ENCODE measurements at regions not wholly inside any gene's neighbourhood (a gene's known extent, or its start where the extent isn't known, plus 50 kb on each side); places are given as distances from the start of the nearest gene placed in this dataset.
"Not testable (repeated sequence)": the region's sequence is repeated elsewhere in the genome, so short reads cannot be mapped to it uniquely, and the experiment has no call there.

DNA sequence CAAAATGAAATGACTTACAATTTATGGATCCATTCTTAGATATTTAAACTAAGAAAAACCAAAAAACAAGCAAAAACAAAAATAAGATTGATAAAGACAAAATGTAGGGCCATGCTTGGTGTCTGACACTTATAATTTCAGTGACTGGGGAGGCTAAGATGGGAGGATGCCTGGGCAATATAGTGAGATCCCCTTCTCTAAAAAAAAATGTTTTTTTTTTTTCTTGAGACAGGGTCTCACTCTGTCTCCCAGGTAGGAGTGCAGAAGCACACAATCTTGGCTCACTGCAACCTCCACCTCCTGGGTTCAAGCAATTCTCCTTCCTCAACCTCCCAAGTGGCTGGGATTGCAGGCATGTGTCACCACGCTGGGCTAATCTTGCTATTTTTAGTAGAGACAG, 92.4 kb downstream of the HFE start:
- Histone ChIP-seq H3K27ac (ENCODE audit: low read depth, low read length) (no peak overlapping the region), H3K9ac (ENCODE audit: low read depth, low read length) (no peak overlapping the region), H3K27me3 (ENCODE audit: insufficient read depth, low read length) (no peaks in the 10 kb centered on the region), H3K4me3 (ENCODE audit: low read length) (no peak overlapping the region), H3K4me1 (ENCODE audit: insufficient read depth, low read length) (peaks cover 14% of the 10 kb centered on the region), H3K9me3 (ENCODE audit: insufficient read depth, low read depth, low read length) (no peaks in the 10 kb centered on the region), H3K36me3 (ENCODE audit: insufficient read depth, low read length) (no peaks in the 10 kb centered on the region)
- 95% methylated on average over 1 of the region's 1 CpG for WGBS

GRCh38 chr6:26180346-26180745, 93.1 kb downstream of the HFE start:
- H3K27ac ChIP-seq (ENCODE audit: low read depth, low read length), result no peak overlapping the region
- H3K9me3 ChIP-seq (ENCODE audit: insufficient read depth, low read depth, low read length), result no peaks in the 10 kb centered on the region
- H3K27me3 ChIP-seq (ENCODE audit: insufficient read depth, low read length), result no peaks in the 10 kb centered on the region
- H3K9ac ChIP-seq (ENCODE audit: low read depth, low read length), result no peak overlapping the region
- H3K4me3 ChIP-seq (ENCODE audit: low read length), result no peak overlapping the region
- peaks cover 21% of the 10 kb centered on the region for H3K4me1 ChIP-seq (ENCODE audit: insufficient read depth, low read length)
- 100% methylated on average over 6 of the region's 7 CpGs for WGBS
- no peaks in the 10 kb centered on the region for H3K36me3 ChIP-seq (ENCODE audit: insufficient read depth, low read length)

DNA sequence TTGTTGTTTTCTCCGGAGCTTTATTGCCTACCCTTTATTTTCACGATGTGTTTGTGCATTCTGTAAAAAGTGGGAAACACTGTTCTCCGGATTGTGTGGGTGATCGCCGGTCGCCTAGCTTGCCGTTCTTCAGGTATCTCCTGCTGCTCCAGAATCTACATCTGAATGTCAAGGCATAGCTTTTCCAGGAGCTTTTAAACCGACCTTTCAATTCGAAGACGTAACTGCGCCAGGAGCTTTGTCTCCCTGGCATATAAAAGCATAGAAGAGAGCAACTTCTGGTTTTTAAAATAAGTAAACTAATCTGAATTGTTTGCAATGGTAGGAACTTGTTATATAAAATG, 96.0 kb downstream of the HFE start:
- WGBS, result 3% methylated on average over 11 of the region's 11 CpGs
- Histone ChIP-seq H3K27me3 (ENCODE audit: insufficient read depth, low read length) (no peaks in the 10 kb centered on the region), H3K9me3 (ENCODE audit: insufficient read depth, low read depth, low read length) (no peaks in the 10 kb centered on the region), H3K36me3 (ENCODE audit: insufficient read depth, low read length) (no peaks in the 10 kb centered on the region), H3K9ac (ENCODE audit: low read depth, low read length) (peak overlapping the region; percentile 98), H3K27ac (ENCODE audit: low read depth, low read length) (peak overlapping the region; percentile 99), H3K4me3 (ENCODE audit: low read length) (peak overlapping the region; percentile 70), H3K4me1 (ENCODE audit: insufficient read depth, low read length) (peaks cover 34% of the 10 kb centered on the region)

DNA sequence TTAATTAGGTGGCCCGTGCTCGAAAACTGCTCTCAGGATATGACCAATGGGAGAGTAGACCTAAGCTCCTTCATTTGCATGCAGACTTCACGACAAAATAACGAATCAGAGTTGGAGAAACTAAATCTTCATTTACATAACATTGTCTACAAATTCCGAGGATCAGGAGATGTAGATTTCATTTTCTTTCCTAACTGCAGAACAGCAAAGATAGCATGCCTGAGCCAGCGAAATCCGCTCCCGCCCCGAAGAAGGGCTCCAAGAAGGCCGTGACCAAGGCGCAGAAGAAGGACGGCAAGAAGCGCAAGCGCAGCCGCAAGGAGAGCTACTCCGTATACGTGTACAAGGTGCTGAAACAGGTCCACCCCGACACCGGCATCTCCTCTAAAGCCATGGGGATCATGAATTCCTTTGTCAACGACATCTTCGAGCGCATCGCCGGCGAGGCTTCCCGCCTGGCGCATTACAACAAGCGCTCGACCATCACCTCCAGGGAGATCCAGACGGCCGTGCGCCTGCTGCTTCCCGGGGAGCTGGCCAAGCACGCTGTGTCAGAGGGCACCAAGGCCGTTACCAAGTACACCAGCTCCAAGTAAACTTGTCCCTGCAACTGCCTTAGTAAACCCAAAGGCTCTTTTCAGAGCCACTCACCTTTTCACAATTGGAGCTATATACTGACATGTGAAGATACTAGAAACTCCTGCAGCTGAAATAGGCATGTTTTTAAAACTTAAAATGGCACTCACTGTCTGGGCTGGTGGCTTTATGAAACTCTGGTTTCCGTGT, 96.5 kb downstream of the HFE start:
- Histone ChIP-seq H3K27ac (ENCODE audit: low read depth, low read length) (peak overlapping the region; percentile 99), H3K4me3 (ENCODE audit: low read length) (peak overlapping the region; percentile 70), H3K27me3 (ENCODE audit: insufficient read depth, low read length) (no peaks in the 10 kb centered on the region), H3K36me3 (ENCODE audit: insufficient read depth, low read length) (no peaks in the 10 kb centered on the region), H3K9ac (ENCODE audit: low read depth, low read length) (peak overlapping the region; percentile 98), H3K9me3 (ENCODE audit: insufficient read depth, low read depth, low read length) (no peaks in the 10 kb centered on the region), H3K4me1 (ENCODE audit: insufficient read depth, low read length) (peaks cover 34% of the 10 kb centered on the region)
- under 1% methylated on average over 36 of the region's 36 CpGs for WGBS

- Histone ChIP-seq H3K4me3 (ENCODE audit: low read length) (peak overlapping the region; percentile 70), H3K36me3 (ENCODE audit: insufficient read depth, low read length) (no peaks in the 10 kb centered on the region)
Observed at GRCh38 chr6:26184367-26184891, 97.2 kb downstream of the HFE start.

DNA sequence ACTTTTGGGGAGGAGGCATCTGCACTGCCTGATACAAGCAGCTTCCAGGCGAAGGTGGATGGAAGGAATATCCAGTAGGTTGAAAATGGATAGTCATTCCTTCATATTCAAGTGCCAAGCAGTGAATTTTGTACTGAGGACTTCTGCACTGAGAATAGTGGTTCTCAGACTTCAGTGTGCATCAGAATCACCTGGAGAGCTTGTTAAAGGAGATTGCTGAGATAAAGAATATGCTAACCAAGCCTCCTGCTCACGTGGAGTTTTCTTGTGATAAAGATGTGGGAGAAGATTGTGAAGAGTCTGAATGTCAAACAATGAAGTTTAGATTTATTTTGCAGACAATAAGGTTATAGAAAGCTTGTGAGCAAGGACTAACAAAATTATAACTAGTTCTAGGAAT, 97.8 kb downstream of the HFE start:
- 56% methylated on average over 2 of the region's 2 CpGs for WGBS
- Histone ChIP-seq H3K4me3 (ENCODE audit: low read length) (peak overlapping the region; percentile 70), H3K9ac (ENCODE audit: low read depth, low read length) (peak overlapping the region; percentile 98)

More at GRCh38 chr6:26184367-26184891, 97.2 kb downstream of the HFE start:
- peak overlapping the region; percentile 98 for H3K9ac ChIP-seq (ENCODE audit: low read depth, low read length)
- no peaks in the 10 kb centered on the region for H3K27me3 ChIP-seq (ENCODE audit: insufficient read depth, low read length)
- H3K4me1 ChIP-seq (ENCODE audit: insufficient read depth, low read length), result peaks cover 34% of the 10 kb centered on the region
- WGBS, result 34% methylated on average over 10 of the region's 10 CpGs
- H3K27ac ChIP-seq (ENCODE audit: low read depth, low read length), result peak overlapping the region; percentile 99
- H3K9me3 ChIP-seq (ENCODE audit: insufficient read depth, low read depth, low read length), result no peaks in the 10 kb centered on the region

GRCh38 chr6:26185802-26186201, 98.6 kb downstream of the HFE start:
- Histone ChIP-seq H3K9me3 (ENCODE audit: insufficient read depth, low read depth, low read length) (no peaks in the 10 kb centered on the region), H3K4me3 (ENCODE audit: low read length) (no peak overlapping the region), H3K27me3 (ENCODE audit: insufficient read depth, low read length) (no peaks in the 10 kb centered on the region), H3K9ac (ENCODE audit: low read depth, low read length) (peak overlapping the region; percentile 98; the same call in 1 of the 2 replicates), H3K4me1 (ENCODE audit: insufficient read depth, low read length) (peaks cover 34% of the 10 kb centered on the region), H3K27ac (ENCODE audit: low read depth, low read length) (no peak overlapping the region), H3K36me3 (ENCODE audit: insufficient read depth, low read length) (no peaks in the 10 kb centered on the region)
- 90% methylated on average over 2 of the region's 3 CpGs for WGBS

More for the DNA sequence above, 97.8 kb downstream of the HFE start:
- Histone ChIP-seq H3K27me3 (ENCODE audit: insufficient read depth, low read length) (no peaks in the 10 kb centered on the region), H3K36me3 (ENCODE audit: insufficient read depth, low read length) (no peaks in the 10 kb centered on the region), H3K27ac (ENCODE audit: low read depth, low read length) (peak overlapping the region; percentile 99), H3K4me1 (ENCODE audit: insufficient read depth, low read length) (peaks cover 34% of the 10 kb centered on the region), H3K9me3 (ENCODE audit: insufficient read depth, low read depth, low read length) (no peaks in the 10 kb centered on the region)

DNA sequence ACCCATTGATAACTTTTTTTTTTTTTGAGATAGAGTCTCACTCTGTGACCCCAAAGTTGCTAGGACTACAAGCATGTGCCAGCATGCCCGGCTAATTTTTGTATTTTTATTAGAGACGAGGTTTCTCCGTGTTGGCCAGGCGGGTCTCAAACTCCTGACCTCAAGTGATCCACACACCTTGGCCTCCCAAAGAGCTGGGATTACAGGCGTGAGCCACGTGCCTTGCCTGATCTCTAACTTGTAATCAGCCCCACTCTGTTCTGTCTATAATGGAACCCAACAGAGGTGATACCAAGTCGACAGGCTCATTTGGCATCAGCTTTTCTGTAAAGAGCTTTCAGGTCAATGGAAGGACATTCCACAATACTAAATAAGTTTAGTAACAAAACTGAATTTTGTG, 99.4 kb downstream of the HFE start:
- H3K9ac ChIP-seq (ENCODE audit: low read depth, low read length), result no peak overlapping the region; the same call in 1 of the 2 replicates
- H3K27ac ChIP-seq (ENCODE audit: low read depth, low read length), result peak overlapping the region; percentile 98; the same call in 1 of the 2 replicates
- H3K27me3 ChIP-seq (ENCODE audit: insufficient read depth, low read length), result no peaks in the 10 kb centered on the region
- H3K4me1 ChIP-seq (ENCODE audit: insufficient read depth, low read length), result peaks cover 34% of the 10 kb centered on the region
- WGBS, result 91% methylated on average over 7 of the region's 7 CpGs
- no peaks in the 10 kb centered on the region for H3K36me3 ChIP-seq (ENCODE audit: insufficient read depth, low read length)
- no peaks in the 10 kb centered on the region for H3K9me3 ChIP-seq (ENCODE audit: insufficient read depth, low read depth, low read length)
- 0 out of 2 replicates have a peak overlapping the region, but pooled peaks have one; percentile 81 for H3K4me3 ChIP-seq (ENCODE audit: low read length)

DNA sequence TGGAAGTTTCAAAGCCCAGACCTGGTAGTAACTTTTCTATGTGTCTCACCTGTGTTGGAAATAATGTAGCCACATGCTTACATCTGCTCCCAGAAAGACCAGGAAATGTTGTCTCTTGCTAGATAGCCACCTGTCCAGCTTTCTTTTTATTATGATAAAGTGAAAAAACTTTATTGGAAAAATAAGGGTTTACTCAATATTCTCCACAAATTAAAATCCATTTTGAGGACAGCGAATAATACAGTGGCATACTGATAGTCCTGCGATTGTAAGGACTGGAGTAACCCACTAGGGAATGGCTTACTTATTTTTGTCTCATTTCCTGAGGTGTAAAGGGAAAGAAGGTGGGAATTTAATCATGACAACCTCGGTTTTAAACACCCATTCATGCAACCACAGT, 100.1 kb downstream of the HFE start:
- Histone ChIP-seq H3K9ac (ENCODE audit: low read depth, low read length) (peak overlapping the region; percentile 97; the same call in 1 of the 2 replicates), H3K27ac (ENCODE audit: low read depth, low read length) (peak overlapping the region; percentile 98), H3K4me3 (ENCODE audit: low read length) (peak overlapping the region; percentile 81), H3K27me3 (ENCODE audit: insufficient read depth, low read length) (no peaks in the 10 kb centered on the region), H3K36me3 (ENCODE audit: insufficient read depth, low read length) (no peaks in the 10 kb centered on the region), H3K9me3 (ENCODE audit: insufficient read depth, low read depth, low read length) (no peaks in the 10 kb centered on the region), H3K4me1 (ENCODE audit: insufficient read depth, low read length) (peaks cover 34% of the 10 kb centered on the region)
- 78% methylated on average over 2 of the region's 3 CpGs for WGBS

DNA sequence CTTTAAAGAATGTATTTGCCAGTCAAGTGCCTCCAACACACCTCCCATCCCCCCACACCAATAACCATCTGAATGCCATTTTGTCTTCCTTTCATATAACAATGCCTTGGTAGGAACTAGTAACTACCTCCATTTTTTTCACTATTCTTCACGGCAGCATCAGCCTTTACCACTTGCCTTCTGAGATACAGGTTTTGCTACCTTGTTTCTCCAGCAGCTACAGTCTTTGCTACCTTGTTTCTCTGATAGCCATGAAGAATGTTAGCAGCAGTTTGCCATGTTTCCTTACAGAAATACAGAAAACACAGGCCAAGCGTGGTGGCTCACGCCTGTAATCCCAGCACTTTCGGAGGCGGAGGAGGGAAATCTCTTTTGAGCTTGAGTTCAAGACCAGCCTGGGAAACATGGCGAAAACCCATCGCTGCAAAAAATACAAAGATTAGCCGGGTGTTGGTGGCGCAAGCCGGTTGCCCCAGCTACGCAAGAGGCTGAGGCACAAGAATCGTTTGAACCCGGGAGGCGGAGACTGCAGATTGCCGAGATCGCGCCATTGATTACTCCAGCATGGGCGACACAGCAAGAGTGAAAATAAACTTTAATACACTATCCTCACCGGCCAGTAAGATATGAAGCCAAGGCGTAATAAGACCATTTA, 100.9 kb downstream of the HFE start:
- WGBS, result under 1% methylated on average over 20 of the region's 20 CpGs

DNA sequence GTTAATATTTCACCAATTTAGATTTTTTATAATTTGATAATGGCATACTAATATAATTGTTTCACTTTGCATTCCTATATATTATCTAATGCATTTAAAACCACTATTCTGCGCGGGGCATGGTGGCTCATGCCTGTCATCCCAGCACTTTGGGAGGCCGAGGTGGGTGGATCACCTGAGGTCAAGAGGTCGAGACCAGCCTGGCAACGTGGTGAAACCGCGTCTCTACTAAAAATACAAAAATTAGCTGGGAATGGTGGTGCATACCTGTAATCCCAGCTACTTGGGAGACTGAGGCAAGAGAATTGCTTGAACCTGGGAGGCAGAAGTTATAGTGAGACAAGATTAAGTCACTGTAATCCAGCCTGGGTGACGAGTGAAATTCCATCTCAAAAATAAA, 104.3 kb downstream of the HFE start:
- WGBS, result 92% methylated on average over 7 of the region's 8 CpGs
- H3K4me1 ChIP-seq (ENCODE audit: insufficient read depth, low read length), result peaks cover 17% of the 10 kb centered on the region
- not testable (repeated sequence) for H3K36me3 ChIP-seq (ENCODE audit: insufficient read depth, low read length); H3K9ac ChIP-seq (ENCODE audit: low read depth, low read length); H3K27me3 ChIP-seq (ENCODE audit: insufficient read depth, low read length); H3K4me3 ChIP-seq (ENCODE audit: low read length); H3K27ac ChIP-seq (ENCODE audit: low read depth, low read length); H3K9me3 ChIP-seq (ENCODE audit: insufficient read depth, low read depth, low read length)

More for the DNA sequence above, 100.9 kb downstream of the HFE start:
- Histone ChIP-seq H3K9me3 (ENCODE audit: insufficient read depth, low read depth, low read length) (no peaks in the 10 kb centered on the region), H3K27ac (ENCODE audit: low read depth, low read length) (peak overlapping the region; percentile 98), H3K9ac (ENCODE audit: low read depth, low read length) (peak overlapping the region; percentile 97), H3K4me3 (ENCODE audit: low read length) (peak overlapping the region; percentile 81), H3K4me1 (ENCODE audit: insufficient read depth, low read length) (peaks cover 28% of the 10 kb centered on the region), H3K27me3 (ENCODE audit: insufficient read depth, low read length) (no peaks in the 10 kb centered on the region), H3K36me3 (ENCODE audit: insufficient read depth, low read length) (no peaks in the 10 kb centered on the region)

All from HUES64 (cell line).